ENCODE measurements at regions not wholly inside any gene's neighbourhood (a gene's known extent, or its start where the extent isn't known, plus 50 kb on each side); places are given as distances from the start of the nearest gene placed in this dataset.

GRCh38 chr5:124892185-124892848 lies 145.9 kb upstream of the ZNF608 start:
- no peak for DNase-seq (ENCODE audit: low read depth)
- no peak overlapping the region for H3K4me3 ChIP-seq (ENCODE audit: low read depth, low read length)
- TF ChIP-seq CTCF (conservative IDR thresholded peaks at IDR 0.05; ENCODE audit: low read depth, low read length) = no peak

- DNase-seq (ENCODE audit: low read depth) = no peak
- no peak for TF ChIP-seq CTCF (conservative IDR thresholded peaks at IDR 0.05; ENCODE audit: low read depth, low read length)
- no peak overlapping the region for H3K4me3 ChIP-seq (ENCODE audit: low read depth, low read length)
Measured at GRCh38 chr5:124894541-124894940, 148.1 kb upstream of the ZNF608 start.

GRCh38 chr5:124895236-124895635 lies 148.8 kb upstream of the ZNF608 start:
- TF ChIP-seq CTCF (conservative IDR thresholded peaks at IDR 0.05; ENCODE audit: low read depth, low read length) = no peak
- DNase-seq (ENCODE audit: low read depth) = no peak
- H3K4me3 ChIP-seq (ENCODE audit: low read depth, low read length) = no peak overlapping the region

GRCh38 chr5:124901081-124901480 lies 154.6 kb upstream of the ZNF608 start:
- TF ChIP-seq CTCF (conservative IDR thresholded peaks at IDR 0.05; ENCODE audit: low read depth, low read length) = no peak
- no peak overlapping the region for H3K4me3 ChIP-seq (ENCODE audit: low read depth, low read length)
- no peak for DNase-seq (ENCODE audit: low read depth)

GRCh38 chr5:124902097-124902821 lies 155.8 kb upstream of the ZNF608 start:
- DNase-seq (ENCODE audit: low read depth) = no peak
- peak overlapping the region; percentile 21 for H3K4me3 ChIP-seq (ENCODE audit: low read depth, low read length)
- TF ChIP-seq CTCF (conservative IDR thresholded peaks at IDR 0.05; ENCODE audit: low read depth, low read length) = no peak

- DNase-seq (ENCODE audit: low read depth) = no peak
- TF ChIP-seq CTCF (conservative IDR thresholded peaks at IDR 0.05; ENCODE audit: low read depth, low read length) = no peak
- H3K4me3 ChIP-seq (ENCODE audit: low read depth, low read length) = no peak overlapping the region
Measured at GRCh38 chr5:124905256-124906130, 159.1 kb upstream of the ZNF608 start.
